SK-N-SH (cell line): ENCODE measurements at regions not wholly inside any gene's neighbourhood (a gene's known extent, or its start where the extent isn't known, plus 50 kb on each side); places are given as distances from the start of the nearest gene placed in this dataset.

Experiments
- CTCF ChIP-seq: fragments of 200-600 bp; sonication (generic); IDR thresholded peaks from 2 replicates; pipeline ENCODE4 v1.6.1; 2017; ENCODE audit warnings: antibody characterized with exemption, mild to moderate bottlenecking, moderate library complexity
- EP300 ChIP-seq, 2 experiments: IDR thresholded peaks; 2 replicates each; pipeline versions ENCODE4 v1.4.0 to v1.6.1; 2012; ENCODE audit warnings: borderline replicate concordance in 1 of 2, low read depth in 1 of 2, low read length in 1 of 2
- RCOR1 ChIP-seq: fragments of 150-350 bp; IDR thresholded peaks from 2 replicates; pipeline ENCODE4 v1.6.1; 2017; ENCODE audit warnings: antibody characterized with exemption, low read length
- REST ChIP-seq: IDR thresholded peaks from 2 replicates; pipeline ENCODE4 v1.6.1; 2012; ENCODE audit warnings: mild to moderate bottlenecking, low read depth, low read length, moderate library complexity

- no peak for TF ChIP-seq EP300 (IDR thresholded peaks at IDR 0.05; ENCODE audit: borderline replicate concordance in 1 of 2, low read depth in 1 of 2, low read length in 1 of 2)
- no peak for TF ChIP-seq REST
- no peak for TF ChIP-seq CTCF
- no peak for TF ChIP-seq RCOR1
These were observed 76.8 kb upstream of the GATA2 start for GRCh38 chr3:128569756-128570155.
